Smooth muscle cell (in vitro differentiated cells): ENCODE measurements at regions not wholly inside any gene's neighbourhood (a gene's known extent, or its start where the extent isn't known, plus 50 kb on each side); places are given as distances from the start of the nearest gene placed in this dataset.

Source experiments
- DNase-seq: peaks from one replicate; lab custom pipeline; 2025; ENCODE audit not compliant: unreplicated experiment; lab: John Stamatoyannopoulos, UW
- H2AFZ ChIP-seq: fragments of 200-600 bp; sonication (generic); 2 replicates; pipeline ENCODE4 v1.6.0; 2016; ENCODE audit warnings: antibody characterized with exemption, low read depth, mild to moderate bottlenecking
- H3F3A ChIP-seq: fragments of 200-600 bp; sonication (generic); 2 replicates; pipeline ENCODE4 v1.6.0; 2017; ENCODE audit warnings: antibody characterized with exemption, low read depth
- H3K27ac ChIP-seq: fragments of 200-600 bp; sonication (generic); 2 replicates; pipeline ENCODE4 v1.5.1; 2016; ENCODE audit warnings: low read depth, mild to moderate bottlenecking
- H3K27me3 ChIP-seq: fragments of 200-600 bp; sonication (generic); 2 replicates; pipeline ENCODE4 v1.6.1; 2016; ENCODE audit warnings: low read depth, mild to moderate bottlenecking
- H3K36me3 ChIP-seq: fragments of 200-600 bp; sonication (generic); 2 replicates; pipeline ENCODE4 v1.5.1; 2016; ENCODE audit warnings: low read depth
- H3K4me1 ChIP-seq: fragments of 200-600 bp; sonication (generic); 2 replicates; pipeline ENCODE4 v1.5.1; 2016; ENCODE audit warnings: low read depth
- H3K4me2 ChIP-seq: fragments of 200-600 bp; sonication (generic); 2 replicates; pipeline ENCODE4 v1.6.0; 2016; ENCODE audit warnings: mild to moderate bottlenecking
- H3K4me3 ChIP-seq: fragments of 200-600 bp; sonication (generic); 2 replicates; pipeline ENCODE4 v1.5.1; 2016; ENCODE audit warnings: mild to moderate bottlenecking
- H3K79me2 ChIP-seq: fragments of 200-600 bp; sonication (generic); 2 replicates; pipeline ENCODE4 v1.6.0; 2016; ENCODE audit warnings: low read depth, mild to moderate bottlenecking
- H3K9ac ChIP-seq: fragments of 200-600 bp; sonication (generic); 2 replicates; pipeline ENCODE4 v1.6.0; 2016; ENCODE audit warnings: low read depth
- H3K9me3 ChIP-seq: fragments of 200-600 bp; sonication (generic); replicated peaks from 2 replicates; pipeline ENCODE4 v1.5.1; 2016; ENCODE audit warnings: low read depth
- H4K20me1 ChIP-seq: fragments of 200-600 bp; sonication (generic); 2 replicates; pipeline ENCODE4 v1.6.0; 2016; ENCODE audit warnings: low read depth
- CTCF ChIP-seq: fragments of 200-600 bp; sonication (generic); IDR thresholded peaks from 2 replicates; pipeline ENCODE4 v1.5.1; 2017; ENCODE audit warnings: borderline replicate concordance, mild to moderate bottlenecking, antibody characterized with exemption; ENCODE audit not compliant: insufficient read depth, poor library complexity, severe bottlenecking
- WGBS: methylation state at CpG from one replicate; pipeline ENCODE4 v1.1.7; 2016; ENCODE audit warnings: low lambda C conversion rate; 5-methylcytosine and 5-hydroxymethylcytosine counted together

GRCh38 chr3:154549391-154549790 lies 119.4 kb upstream of the GPR149 start:
- Histone ChIP-seq H2AFZ (no peak overlapping the region), H3K79me2 (no peaks in the 10 kb centered on the region), H3K36me3 (no peaks in the 10 kb centered on the region), H3K27ac (no peak overlapping the region), H3K9me3 (no peaks in the 10 kb centered on the region), H4K20me1 (no peaks in the 10 kb centered on the region), H3K27me3 (no peaks in the 10 kb centered on the region), H3K4me2 (no peak overlapping the region), H3K4me3 (no peak overlapping the region), H3K9ac (no peak overlapping the region), H3K4me1 (no peaks in the 10 kb centered on the region), H3F3A (no peaks in the 10 kb centered on the region)
- no peak for TF ChIP-seq CTCF
- WGBS: 84% methylated on average over 3 of the region's 3 CpGs
- DNase-seq: no peak

- Histone ChIP-seq H3K9ac (no peak overlapping the region), H3F3A (no peaks in the 10 kb centered on the region), H3K9me3 (no peaks in the 10 kb centered on the region), H3K36me3 (no peaks in the 10 kb centered on the region), H3K79me2 (no peaks in the 10 kb centered on the region), H3K27ac (no peak overlapping the region), H4K20me1 (no peaks in the 10 kb centered on the region), H3K4me2 (no peak overlapping the region), H2AFZ (no peak overlapping the region), H3K27me3 (no peaks in the 10 kb centered on the region), H3K4me1 (no peaks in the 10 kb centered on the region), H3K4me3 (no peak overlapping the region)
- no peak for DNase-seq
- no peak for TF ChIP-seq CTCF
- 79% methylated on average over 1 of the region's 1 CpG for WGBS
Measured at GRCh38 chr3:154548341-154548740, 118.4 kb upstream of the GPR149 start.

- Histone ChIP-seq H3K9ac (no peak overlapping the region), H3K9me3 (no peaks in the 10 kb centered on the region)
- WGBS: 82% methylated on average over 3 of the region's 3 CpGs
Measured at GRCh38 chr3:154542837-154543236, 112.8 kb upstream of the GPR149 start.

More at GRCh38 chr3:154542837-154543236, 112.8 kb upstream of the GPR149 start:
- Histone ChIP-seq H3K79me2 (no peaks in the 10 kb centered on the region), H3F3A (no peaks in the 10 kb centered on the region), H3K27me3 (peaks cover 28% of the 10 kb centered on the region), H3K4me3 (no peak overlapping the region), H4K20me1 (no peaks in the 10 kb centered on the region), H3K36me3 (no peaks in the 10 kb centered on the region), H3K27ac (no peak overlapping the region), H3K4me1 (no peaks in the 10 kb centered on the region), H2AFZ (no peak overlapping the region), H3K4me2 (no peak overlapping the region)
- TF ChIP-seq CTCF: no peak
- no peak for DNase-seq
